ENCODE measurements at regions not wholly inside any gene's neighbourhood (a gene's known extent, or its start where the extent isn't known, plus 50 kb on each side); places are given as distances from the start of the nearest gene placed in this dataset.

GRCh38 chr13:79915114-79915811 lies 425.7 kb downstream of the SPRY2 start:
- no peak for TF ChIP-seq SIN3A (IDR thresholded peaks at IDR 0.05; ENCODE audit: borderline replicate concordance, insufficient read depth, low read length)
- no peak for TF ChIP-seq POLR2AphosphoS5 (IDR thresholded peaks at IDR 0.05; ENCODE audit: low read depth, low read length)
- no peak for TF ChIP-seq REST (IDR thresholded peaks at IDR 0.05; ENCODE audit: insufficient read depth in 1 of 2, low read depth in 2 of 2, low read length in 2 of 2)
- TF ChIP-seq TAF1 (IDR thresholded peaks at IDR 0.05; ENCODE audit: borderline replicate concordance, insufficient read depth, low read length), result no peak
- TF ChIP-seq FOXP2 (optimal IDR thresholded peaks at IDR 0.05; ENCODE audit: borderline replicate concordance, extremely low read depth, extremely low read length, insufficient read depth), result no peak

All from PFSK-1 (cell line).